ENCODE measurements at regions not wholly inside any gene's neighbourhood (a gene's known extent, or its start where the extent isn't known, plus 50 kb on each side); places are given as distances from the start of the nearest gene placed in this dataset.

DNA sequence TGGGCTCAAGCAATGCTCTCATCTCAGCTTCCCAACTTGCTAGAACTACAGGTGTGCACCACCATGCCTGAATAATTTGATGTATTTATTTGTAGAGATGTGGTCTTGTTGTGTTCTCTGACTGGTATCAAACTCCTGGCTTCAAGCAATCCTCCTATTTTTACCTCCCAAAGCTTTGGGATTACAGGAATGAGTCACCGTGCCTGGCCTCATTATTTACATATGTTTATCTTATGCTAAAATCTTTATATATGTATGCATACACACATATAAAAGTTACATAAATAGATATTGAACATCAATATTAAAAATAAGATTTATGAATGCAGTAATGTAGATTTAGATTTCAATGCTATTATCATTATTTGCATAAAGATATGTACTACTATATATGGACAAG, 1634.5 kb upstream of the LRRTM3 start:
- TF ChIP-seq, protein P1, sequence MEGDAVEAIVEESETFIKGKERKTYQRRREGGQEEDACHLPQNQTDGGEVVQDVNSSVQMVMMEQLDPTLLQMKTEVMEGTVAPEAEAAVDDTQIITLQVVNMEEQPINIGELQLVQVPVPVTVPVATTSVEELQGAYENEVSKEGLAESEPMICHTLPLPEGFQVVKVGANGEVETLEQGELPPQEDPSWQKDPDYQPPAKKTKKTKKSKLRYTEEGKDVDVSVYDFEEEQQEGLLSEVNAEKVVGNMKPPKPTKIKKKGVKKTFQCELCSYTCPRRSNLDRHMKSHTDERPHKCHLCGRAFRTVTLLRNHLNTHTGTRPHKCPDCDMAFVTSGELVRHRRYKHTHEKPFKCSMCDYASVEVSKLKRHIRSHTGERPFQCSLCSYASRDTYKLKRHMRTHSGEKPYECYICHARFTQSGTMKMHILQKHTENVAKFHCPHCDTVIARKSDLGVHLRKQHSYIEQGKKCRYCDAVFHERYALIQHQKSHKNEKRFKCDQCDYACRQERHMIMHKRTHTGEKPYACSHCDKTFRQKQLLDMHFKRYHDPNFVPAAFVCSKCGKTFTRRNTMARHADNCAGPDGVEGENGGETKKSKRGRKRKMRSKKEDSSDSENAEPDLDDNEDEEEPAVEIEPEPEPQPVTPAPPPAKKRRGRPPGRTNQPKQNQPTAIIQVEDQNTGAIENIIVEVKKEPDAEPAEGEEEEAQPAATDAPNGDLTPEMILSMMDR (IDR thresholded peaks at IDR 0.05): no peak
- Mint-ChIP-seq H3K27me3 (ENCODE audit: low read depth, poor library complexity) (no peaks in the 10 kb centered on the region), H3K36me3 (ENCODE audit: low read depth) (no peaks in the 10 kb centered on the region), H3K9me3 (no peaks in the 10 kb centered on the region), H3K4me3 (no peak overlapping the region), H3K4me1 (peaks cover 8% of the 10 kb centered on the region), H3K27ac (no peak overlapping the region)
- no peak for DNase-seq

DNA sequence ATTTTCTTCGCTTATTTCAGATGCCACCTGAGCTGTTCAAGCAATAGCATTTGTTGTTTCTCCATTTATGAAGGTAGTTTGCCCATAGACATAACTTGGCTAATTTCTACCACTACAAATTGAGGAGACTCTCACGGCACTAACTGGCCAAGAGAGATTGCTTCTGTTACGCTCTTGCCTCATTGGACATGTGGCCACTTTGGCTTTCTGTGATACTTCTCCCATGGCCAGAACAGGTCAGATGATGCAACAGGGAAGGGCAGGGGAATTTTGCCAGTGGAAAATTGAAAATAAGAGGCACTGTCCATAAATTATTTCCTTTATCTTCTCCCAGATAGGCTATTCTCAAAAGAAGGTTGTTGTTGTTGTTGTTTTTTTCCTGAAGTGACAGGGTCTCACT, 1633.3 kb upstream of the LRRTM3 start:
- no peak for DNase-seq
- Mint-ChIP-seq H3K36me3 (ENCODE audit: low read depth) (no peaks in the 10 kb centered on the region), H3K27me3 (ENCODE audit: low read depth, poor library complexity) (no peaks in the 10 kb centered on the region), H3K4me3 (no peak overlapping the region), H3K9me3 (no peaks in the 10 kb centered on the region), H3K4me1 (peaks cover 8% of the 10 kb centered on the region), H3K27ac (no peak overlapping the region)
- TF ChIP-seq, protein P1 (IDR thresholded peaks at IDR 0.05): no peak

DNA sequence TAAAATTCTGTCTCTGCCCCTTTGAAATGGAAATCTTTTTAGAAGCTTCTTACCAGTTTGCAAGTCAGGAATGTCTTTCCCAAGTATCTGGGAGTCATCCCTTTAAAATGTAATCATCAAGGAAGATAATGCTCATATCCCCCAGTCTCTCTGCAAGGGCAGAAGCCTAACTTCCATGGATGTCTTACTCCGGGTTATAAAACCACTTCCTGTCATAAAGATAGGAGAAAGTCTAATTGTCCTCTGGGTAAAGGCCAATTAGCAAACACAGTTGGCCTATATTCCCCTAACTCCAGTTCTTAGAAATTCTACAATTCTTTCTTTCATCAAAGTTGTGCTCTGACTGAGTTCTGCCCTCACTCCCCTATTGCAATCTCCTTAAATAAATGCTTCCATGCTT, 1631.5 kb upstream of the LRRTM3 start:
- no peak overlapping the region for H3K4me3 Mint-ChIP-seq
- H3K36me3 Mint-ChIP-seq (ENCODE audit: low read depth): no peaks in the 10 kb centered on the region
- no peaks in the 10 kb centered on the region for H3K9me3 Mint-ChIP-seq
- TF ChIP-seq, protein P1 (IDR thresholded peaks at IDR 0.05): no peak
- H3K4me1 Mint-ChIP-seq: peaks cover 8% of the 10 kb centered on the region
- no peak for DNase-seq
- H3K27ac Mint-ChIP-seq: peak overlapping the region; percentile 29
- H3K27me3 Mint-ChIP-seq (ENCODE audit: low read depth, poor library complexity): no peaks in the 10 kb centered on the region

DNA sequence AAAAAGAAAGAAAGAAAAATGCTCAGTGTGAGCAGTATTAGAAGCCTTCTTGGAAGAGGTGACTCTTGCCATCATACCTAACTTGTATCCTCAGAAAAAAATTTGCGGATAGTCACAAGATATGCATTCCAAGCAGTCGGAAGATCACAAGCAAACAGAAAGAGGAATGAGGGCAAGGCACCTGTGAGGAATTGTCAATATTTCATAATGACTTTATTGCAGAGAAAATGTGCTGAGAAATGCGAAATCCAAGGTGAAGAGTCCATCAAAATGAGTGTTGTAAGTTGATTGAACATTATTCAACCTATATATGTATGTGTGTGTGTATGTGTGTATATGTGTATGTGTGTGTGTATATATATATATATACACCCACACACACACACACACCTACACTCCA, 1624.7 kb upstream of the LRRTM3 start:
- Mint-ChIP-seq H3K27me3 (ENCODE audit: low read depth, poor library complexity) (peaks cover 4% of the 10 kb centered on the region), H3K4me3 (no peak overlapping the region), H3K36me3 (ENCODE audit: low read depth) (no peaks in the 10 kb centered on the region), H3K27ac (no peak overlapping the region), H3K4me1 (no peaks in the 10 kb centered on the region), H3K9me3 (no peaks in the 10 kb centered on the region)
- TF ChIP-seq, protein P1 (IDR thresholded peaks at IDR 0.05): no peak
- no peak for DNase-seq

DNA sequence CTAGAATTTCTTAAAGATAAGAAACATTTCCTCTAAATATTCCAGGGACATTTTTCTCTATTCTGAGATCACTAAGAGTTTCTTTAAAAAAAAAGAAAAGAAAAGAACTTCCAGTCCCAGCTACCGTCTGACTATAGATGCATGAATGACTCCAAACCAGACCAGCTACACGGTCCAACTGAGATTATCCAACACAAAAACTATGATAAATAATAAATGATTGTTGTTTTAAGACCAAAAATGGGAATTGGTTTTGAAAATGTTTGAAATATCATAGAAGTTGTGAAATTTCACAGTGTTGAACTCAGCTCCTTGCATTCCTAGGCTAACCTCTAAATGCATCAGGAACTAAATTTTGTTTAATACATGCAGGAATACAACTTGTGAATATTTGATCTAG, 1619.6 kb upstream of the LRRTM3 start:
- DNase-seq: no peak
- H3K4me3 Mint-ChIP-seq: no peak overlapping the region
- H3K9me3 Mint-ChIP-seq: no peaks in the 10 kb centered on the region
- TF ChIP-seq, protein P1 (IDR thresholded peaks at IDR 0.05): no peak
- no peak overlapping the region for H3K27ac Mint-ChIP-seq
- no peaks in the 10 kb centered on the region for H3K27me3 Mint-ChIP-seq (ENCODE audit: low read depth, poor library complexity)
- H3K36me3 Mint-ChIP-seq (ENCODE audit: low read depth): no peaks in the 10 kb centered on the region
- no peaks in the 10 kb centered on the region for H3K4me1 Mint-ChIP-seq

DNA sequence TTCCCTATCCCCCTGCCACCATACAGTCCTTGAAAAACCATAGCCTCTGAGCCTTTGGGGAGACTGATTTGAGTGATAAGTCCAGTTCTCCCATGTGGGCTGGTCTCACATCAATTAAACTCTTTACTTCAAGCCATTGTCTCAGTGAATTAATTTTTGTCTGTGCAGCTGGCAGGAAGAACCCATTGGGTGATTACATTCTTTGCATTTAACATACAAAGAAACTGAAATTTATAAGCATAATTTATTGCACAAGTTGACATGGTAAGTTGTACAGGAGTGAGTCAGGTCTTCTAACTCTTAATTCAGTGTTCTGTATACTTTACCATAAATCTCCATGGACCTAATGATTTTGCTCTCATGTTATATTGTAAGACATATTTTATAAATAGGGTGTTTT, 1613.0 kb upstream of the LRRTM3 start:
- no peaks in the 10 kb centered on the region for H3K4me1 Mint-ChIP-seq
- TF ChIP-seq, protein P1 (IDR thresholded peaks at IDR 0.05): no peak
- H3K9me3 Mint-ChIP-seq: no peaks in the 10 kb centered on the region
- DNase-seq: no peak
- no peak overlapping the region for H3K27ac Mint-ChIP-seq
- no peak overlapping the region for H3K4me3 Mint-ChIP-seq
- no peaks in the 10 kb centered on the region for H3K27me3 Mint-ChIP-seq (ENCODE audit: low read depth, poor library complexity)
- H3K36me3 Mint-ChIP-seq (ENCODE audit: low read depth): no peaks in the 10 kb centered on the region
